H9 (cell line): ENCODE measurements at regions not wholly inside any gene's neighbourhood (a gene's known extent, or its start where the extent isn't known, plus 50 kb on each side); places are given as distances from the start of the nearest gene placed in this dataset.

ENCODE experiments used
- DNase-seq: peaks from one replicate; pipeline ENCODE4 v3.0.0-alpha.2; 2017
- H2AFZ ChIP-seq: one replicate; pipeline ENCODE4 v1.6.1; 2013; ENCODE audit warnings: mild to moderate bottlenecking, low read length, control low read depth, moderate library complexity
- H2AK5ac ChIP-seq: 2 replicates; pipeline ENCODE4 v1.6.1; 2013; ENCODE audit warnings: low read length, control low read depth, mixed read lengths; ENCODE audit not compliant: insufficient read length
- H2BK120ac ChIP-seq: one replicate; pipeline ENCODE4 v1.6.1; 2013; ENCODE audit warnings: low read depth, mild to moderate bottlenecking, low read length, control low read depth, inconsistent platforms; ENCODE audit not compliant: poor library complexity, severe bottlenecking
- H2BK12ac ChIP-seq: 2 replicates; pipeline ENCODE4 v1.6.1; 2013; ENCODE audit warnings: low read length, control low read depth, mixed read lengths, low read depth; ENCODE audit not compliant: insufficient read length
- H2BK15ac ChIP-seq: 2 replicates; pipeline ENCODE4 v1.6.1; 2013; ENCODE audit warnings: low read depth, low read length, control low read depth
- H2BK20ac ChIP-seq: one replicate; pipeline ENCODE4 v1.6.1; 2013; ENCODE audit warnings: low read depth, mild to moderate bottlenecking, low read length, control low read depth, inconsistent platforms; ENCODE audit not compliant: poor library complexity, severe bottlenecking
- H2BK5ac ChIP-seq: 2 replicates; pipeline ENCODE4 v1.6.1; 2013; ENCODE audit warnings: low read length, control low read depth, mixed read lengths; ENCODE audit not compliant: insufficient read length
- H3K14ac ChIP-seq: 2 replicates; pipeline ENCODE4 v1.6.1; 2013; ENCODE audit warnings: low read length, control low read depth; ENCODE audit not compliant: insufficient read depth
- H3K18ac ChIP-seq: 2 replicates; pipeline ENCODE4 v1.6.1; 2013; ENCODE audit warnings: low read depth, mild to moderate bottlenecking, mixed read lengths, low read length, control low read depth; ENCODE audit not compliant: insufficient read length
- H3K23ac ChIP-seq: 2 replicates; pipeline ENCODE4 v1.6.1; 2013; ENCODE audit warnings: low read length, control low read depth, mixed read lengths, low read depth; ENCODE audit not compliant: insufficient read length
- H3K23me2 ChIP-seq: 2 replicates; pipeline ENCODE4 v1.6.1; 2013; ENCODE audit warnings: low read depth, mild to moderate bottlenecking, mixed read lengths, low read length, control low read depth; ENCODE audit not compliant: insufficient read length, poor library complexity, severe bottlenecking
- H3K27ac ChIP-seq: 2 replicates; pipeline ENCODE4 v1.5.1; 2013; ENCODE audit warnings: low read length, control low read depth, mixed read lengths, low read depth; ENCODE audit not compliant: insufficient read length
- H3K27me3 ChIP-seq: 2 replicates; pipeline ENCODE4 v1.6.1; 2013; ENCODE audit warnings: low read length, control low read depth, inconsistent platforms; ENCODE audit not compliant: insufficient read depth
- H3K4ac ChIP-seq: 2 replicates; pipeline ENCODE4 v1.6.1; 2013; ENCODE audit warnings: low read depth, mild to moderate bottlenecking, control low read depth, inconsistent platforms, low read length, moderate library complexity
- H3K4me1 ChIP-seq: 2 replicates; pipeline ENCODE4 v1.6.1; 2013; ENCODE audit warnings: low read length, control low read depth, inconsistent platforms; ENCODE audit not compliant: insufficient read depth
- H3K4me2 ChIP-seq: 2 replicates; pipeline ENCODE4 v1.6.1; 2013; ENCODE audit warnings: low read length, control low read depth, mixed read lengths; ENCODE audit not compliant: insufficient read length, insufficient read depth
- H3K56ac ChIP-seq: 2 replicates; pipeline ENCODE4 v1.6.1; 2013; ENCODE audit warnings: low read depth, mild to moderate bottlenecking, mixed read lengths, low read length, control low read depth; ENCODE audit not compliant: insufficient read length
- H3K79me1 ChIP-seq: 2 replicates; pipeline ENCODE4 v1.6.1; 2013; ENCODE audit warnings: low read depth, mild to moderate bottlenecking, moderate library complexity, low read length, control low read depth, inconsistent platforms; ENCODE audit not compliant: insufficient read depth, poor library complexity, severe bottlenecking
- H3K79me2 ChIP-seq: 2 replicates; pipeline ENCODE4 v1.6.1; 2013; ENCODE audit warnings: low read length, control low read depth, inconsistent platforms; ENCODE audit not compliant: insufficient read depth
- H3K9ac ChIP-seq: 2 replicates; pipeline ENCODE4 v1.6.1; 2013; ENCODE audit warnings: low read length, control low read depth, mixed read lengths; ENCODE audit not compliant: insufficient read length; ENCODE audit errors: extremely low read depth
- H3K9me3 ChIP-seq: one replicate; pipeline ENCODE4 v1.6.1; 2013; ENCODE audit warnings: low read depth, low read length, inconsistent platforms; ENCODE audit not compliant: control insufficient read depth
- H3T11ph ChIP-seq: one replicate; pipeline ENCODE4 v1.6.1; 2013; ENCODE audit warnings: mild to moderate bottlenecking, low read length, control low read depth, inconsistent platforms
- H4K20me1 ChIP-seq: one replicate; pipeline ENCODE4 v1.6.1; 2013; ENCODE audit not compliant: control insufficient read depth, insufficient read length, insufficient read depth
- H4K5ac ChIP-seq: 2 replicates; pipeline ENCODE4 v1.6.1; 2013; ENCODE audit warnings: low read depth, mild to moderate bottlenecking, mixed read lengths, low read length, control low read depth; ENCODE audit not compliant: insufficient read length
- H4K8ac ChIP-seq: replicated peaks from 2 replicates; pipeline ENCODE4 v1.6.1; 2013; ENCODE audit warnings: low read length, control low read depth, mixed read lengths, low read depth; ENCODE audit not compliant: insufficient read length
- H4K91ac ChIP-seq: 2 replicates; pipeline ENCODE4 v1.6.1; 2013; ENCODE audit warnings: low read depth, mild to moderate bottlenecking, moderate library complexity, mixed read lengths, low read length, control low read depth; ENCODE audit not compliant: insufficient read length
- H3K27ac Mint-ChIP-seq, 3 experiments: 2 replicates in 2 of 3; 3 replicates in 1 of 3; pipeline ENCODE4 v1.8.0; 2020 to 2021; ENCODE audit warnings: mixed read lengths in 3 of 3, mild to moderate bottlenecking in 1 of 3, moderate library complexity in 1 of 3
- H3K27me3 Mint-ChIP-seq: 2 replicates; pipeline ENCODE4 v1.8.0; 2021; ENCODE audit warnings: low read depth, mild to moderate bottlenecking, moderate library complexity, mixed read lengths
- H3K36me3 Mint-ChIP-seq, 3 experiments: 2 replicates in 2 of 3; 3 replicates in 1 of 3; pipeline ENCODE4 v1.8.0; 2020 to 2021; ENCODE audit warnings: low read depth in 3 of 3, mixed read lengths in 3 of 3; ENCODE audit not compliant: insufficient read depth in 1 of 3
- H3K4me1 Mint-ChIP-seq, 2 experiments: 2 replicates each; pipeline ENCODE4 v1.8.0; 2020; ENCODE audit warnings: mixed read lengths in 2 of 2
- H3K4me3 Mint-ChIP-seq, 2 experiments: 2 replicates in 1 of 2; 3 replicates in 1 of 2; pipeline ENCODE4 v1.8.0; 2020 to 2021; ENCODE audit warnings: mild to moderate bottlenecking in 2 of 2, mixed read lengths in 2 of 2, moderate library complexity in 1 of 2
- H3K9me3 Mint-ChIP-seq, 2 experiments: 2 replicates in 1 of 2; 3 replicates in 1 of 2; pipeline ENCODE4 v1.8.0; 2020; ENCODE audit warnings: mild to moderate bottlenecking in 2 of 2, mixed read lengths in 2 of 2, moderate library complexity in 1 of 2
- CTCF ChIP-seq: fragments of 200-600 bp; sonication (generic); conservative IDR thresholded peaks from 3 replicates; pipeline ENCODE4 v1.8.0; 2021; ENCODE audit warnings: antibody characterized with exemption, mild to moderate bottlenecking
- WGBS: extraction: QIAGEN DNeasy Blood & Tissue Kit; methylation state at CpG from one replicate; pipeline ENCODE4 v1.1.7; 2013; ENCODE audit warnings: missing lambda C conversion rate, low lambda C conversion rate, mixed read lengths; ENCODE audit not compliant: insufficient read length; ENCODE audit errors: extremely low coverage; 5-methylcytosine and 5-hydroxymethylcytosine counted together

- Histone ChIP-seq H4K91ac (no peak overlapping the region), H2BK120ac (no peak overlapping the region), H3K56ac (no peak overlapping the region), H3K23me2 (no peaks in the 10 kb centered on the region), H2BK15ac (no peak overlapping the region), H3K9me3 (no peaks in the 10 kb centered on the region), H2BK5ac (no peak overlapping the region), H3K27me3 (no peaks in the 10 kb centered on the region), H3K27ac (no peak overlapping the region), H3T11ph (no peak overlapping the region), H2AK5ac (no peak overlapping the region), H3K4me1 (no peaks in the 10 kb centered on the region; the same call in 1 of the 2 replicates), H3K9ac (no peak overlapping the region), H4K5ac (no peak overlapping the region), H2AFZ (no peak overlapping the region), H3K4me2 (no peak overlapping the region), H2BK12ac (no peak overlapping the region), H2BK20ac (no peak overlapping the region), H3K23ac (no peak overlapping the region), H3K79me2 (no peaks in the 10 kb centered on the region), H3K4ac (no peak overlapping the region), H3K18ac (no peak overlapping the region), H3K14ac (no peak overlapping the region), H4K20me1 (no peaks in the 10 kb centered on the region), H3K79me1 (no peaks in the 10 kb centered on the region), H4K8ac (no peak overlapping the region)
- WGBS, result no CpG with 5 or more reads among the region's 1 CpG
- no peaks in the 10 kb centered on the region for H3K27me3 Mint-ChIP-seq
- DNase-seq, result no peak
- H3K4me3 Mint-ChIP-seq, result no peak overlapping the region
- no peaks in the 10 kb centered on the region for H3K9me3 Mint-ChIP-seq
- no peak overlapping the region; a peak in 1 of 7 replicates for H3K27ac Mint-ChIP-seq
- no peak for TF ChIP-seq CTCF
- no peaks in the 10 kb centered on the region for H3K36me3 Mint-ChIP-seq
- peaks cover 13 to 16% of the 10 kb centered on the region in 2 experiments for H3K4me1 Mint-ChIP-seq
Measured at GRCh38 chr5:125017796-125018195, 271.4 kb upstream of the ZNF608 start.
